Ovary (tissue), 3 donors: ENCODE measurements at regions not wholly inside any gene's neighbourhood (a gene's known extent, or its start where the extent isn't known, plus 50 kb on each side); places are given as distances from the start of the nearest gene placed in this dataset.

Experiments
- EP300 ChIP-seq: sonication (generic); formaldehyde crosslinking; IDR thresholded peaks from one replicate; pipeline ENCODE4 v1.6.1; 2017; ENCODE audit warnings: antibody characterized with exemption
- POLR2A ChIP-seq: fragments of 450-650 bp; IDR thresholded peaks from one replicate; pipeline ENCODE4 v1.6.1; 2017; ENCODE audit warnings: antibody characterized with exemption, mild to moderate bottlenecking, moderate library complexity
- TF ChIP-seq, protein P1 (sequence below), 3 donors: fragments of 450-650 bp in 2 of 3; fragments of 200-600 bp in 1 of 3; IDR thresholded peaks; one replicate each; pipeline versions ENCODE4 v1.5.1 to v1.8.0; 2016 to 2022; ENCODE audit warnings: antibody characterized with exemption in 3 of 3, mild to moderate bottlenecking in 1 of 3
- donor health status: DM: no; HTN: no; CAD: no.

DNA sequence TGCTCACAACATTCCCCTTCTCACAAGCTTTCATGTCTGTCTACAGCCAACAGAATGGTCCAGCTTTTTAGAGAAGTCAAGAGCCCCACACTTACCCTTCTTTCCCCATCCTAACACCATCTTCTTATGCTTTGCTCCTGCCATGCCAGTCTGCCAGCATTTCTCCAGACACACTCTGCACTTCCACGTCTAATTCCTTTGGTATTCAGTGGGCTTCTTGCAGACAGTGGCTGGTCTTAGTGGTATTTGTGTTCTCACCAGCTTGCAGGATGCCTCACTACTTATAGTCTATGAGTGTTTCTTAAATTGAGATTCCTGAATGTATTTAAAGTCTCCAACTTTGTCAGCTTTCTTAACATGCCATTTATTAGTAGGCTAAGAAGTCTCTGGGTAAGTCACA is 154.4 kb downstream of the BBOX1 start:
- TF ChIP-seq, protein P1, sequence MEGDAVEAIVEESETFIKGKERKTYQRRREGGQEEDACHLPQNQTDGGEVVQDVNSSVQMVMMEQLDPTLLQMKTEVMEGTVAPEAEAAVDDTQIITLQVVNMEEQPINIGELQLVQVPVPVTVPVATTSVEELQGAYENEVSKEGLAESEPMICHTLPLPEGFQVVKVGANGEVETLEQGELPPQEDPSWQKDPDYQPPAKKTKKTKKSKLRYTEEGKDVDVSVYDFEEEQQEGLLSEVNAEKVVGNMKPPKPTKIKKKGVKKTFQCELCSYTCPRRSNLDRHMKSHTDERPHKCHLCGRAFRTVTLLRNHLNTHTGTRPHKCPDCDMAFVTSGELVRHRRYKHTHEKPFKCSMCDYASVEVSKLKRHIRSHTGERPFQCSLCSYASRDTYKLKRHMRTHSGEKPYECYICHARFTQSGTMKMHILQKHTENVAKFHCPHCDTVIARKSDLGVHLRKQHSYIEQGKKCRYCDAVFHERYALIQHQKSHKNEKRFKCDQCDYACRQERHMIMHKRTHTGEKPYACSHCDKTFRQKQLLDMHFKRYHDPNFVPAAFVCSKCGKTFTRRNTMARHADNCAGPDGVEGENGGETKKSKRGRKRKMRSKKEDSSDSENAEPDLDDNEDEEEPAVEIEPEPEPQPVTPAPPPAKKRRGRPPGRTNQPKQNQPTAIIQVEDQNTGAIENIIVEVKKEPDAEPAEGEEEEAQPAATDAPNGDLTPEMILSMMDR (IDR thresholded peaks at IDR 0.05): no peak
- TF ChIP-seq POLR2A (no peak), EP300 (no peak)
